Upper lobe of left lung (tissue), 6 donors: ENCODE measurements at regions not wholly inside any gene's neighbourhood (a gene's known extent, or its start where the extent isn't known, plus 50 kb on each side); places are given as distances from the start of the nearest gene placed in this dataset.

ENCODE experiments used
- ATAC-seq, 2 donors: fragments of 200-7000 bp; cut with Tn5 transposase; one replicate each; pipeline ENCODE4 v1.9.1; 2022; ENCODE audit warnings: mild to moderate bottlenecking in 2 of 2, moderate library complexity in 2 of 2; ENCODE audit not compliant: low FRiP score in 2 of 2
- DNase-seq, 2 donors: peaks; one replicate each; pipeline ENCODE4 v3.0.0-alpha.2; 2019 to 2020
- H3K27ac ChIP-seq, 4 donors: fragments of 200-600 bp; sonication (generic); one replicate each; pipeline ENCODE4 v1.5.1; 2016 to 2019
- H3K27me3 ChIP-seq, 4 donors: fragments of 200-600 bp; sonication (generic); one replicate each; pipeline ENCODE4 v1.5.1; 2017 to 2019
- H3K36me3 ChIP-seq, 4 donors: fragments of 200-600 bp; sonication (generic); one replicate each; pipeline ENCODE4 v1.5.1; 2016 to 2019
- H3K4me1 ChIP-seq, 4 donors: fragments of 200-600 bp; sonication (generic); one replicate each; pipeline ENCODE4 v1.5.1; 2018 to 2019
- H3K4me3 ChIP-seq, 4 donors: fragments of 200-600 bp; sonication (generic); one replicate each; pipeline ENCODE4 v1.5.1; 2017 to 2019; ENCODE audit warnings: mild to moderate bottlenecking in 2 of 4, moderate library complexity in 1 of 4
- H3K9me3 ChIP-seq, 4 donors: fragments of 200-600 bp; sonication (generic); one replicate each; pipeline ENCODE4 v1.5.1; 2018 to 2019
- CTCF ChIP-seq, 6 experiments: fragments of 450-650 bp in 4 of 6; fragments of 200-600 bp in 2 of 6; sonication (generic) in 2 of 6; IDR thresholded peaks; one replicate each; pipeline ENCODE4 v1.5.1; 2016 to 2019; ENCODE audit warnings: antibody characterized with exemption in 6 of 6
- EP300 ChIP-seq, 4 donors: sonication (generic); formaldehyde crosslinking; IDR thresholded peaks; one replicate each; pipeline ENCODE4 v1.5.1; 2017; ENCODE audit warnings: antibody characterized with exemption in 4 of 4, control low read depth in 2 of 4
- POLR2A ChIP-seq, 4 donors: fragments of 450-650 bp; IDR thresholded peaks; one replicate each; pipeline ENCODE4 v1.5.1; 2016 to 2017; ENCODE audit warnings: antibody characterized with exemption in 4 of 4, mild to moderate bottlenecking in 2 of 4
- POLR2AphosphoS5 ChIP-seq, 2 donors: sonication (generic); formaldehyde crosslinking; IDR thresholded peaks; one replicate each; pipeline ENCODE4 v1.5.1; 2017; ENCODE audit warnings: antibody characterized with exemption in 2 of 2
- WGBS, 2 donors: methylation state at CpG; one replicate each; pipeline ENCODE4 v1.1.5; 2017 to 2018; 5-methylcytosine and 5-hydroxymethylcytosine counted together
- donor health status: DM: no; HTN: no; CAD: no; lungs with moderate emphysema.
- donor health status: DM: no; HTN: yes; CAD: no; lungs with severe emphysema.

GRCh38 chr5:100432741-100433140 is 102.4 kb upstream of the FAM174A start:
- no peak overlapping the region for H3K27ac ChIP-seq
- DNase-seq, result no peak
- ATAC-seq, result no peak
- 78 to 97% methylated on average over 1 of the region's 1 CpG for WGBS, 2 donors
- H3K27me3 ChIP-seq, result no peaks in the 10 kb centered on the region
- H3K36me3 ChIP-seq, result no peaks in the 10 kb centered on the region
- TF ChIP-seq POLR2A (IDR thresholded peaks at IDR 0.05) (no peak), CTCF (IDR thresholded peaks at IDR 0.05) (no peak), EP300 (IDR thresholded peaks at IDR 0.05) (no peak), POLR2AphosphoS5 (IDR thresholded peaks at IDR 0.05) (no peak)
- H3K4me1 ChIP-seq, result no peaks in the 10 kb centered on the region
- H3K9me3 ChIP-seq, result no peaks in the 10 kb centered on the region
- no peak overlapping the region for H3K4me3 ChIP-seq

GRCh38 chr5:100430268-100431195 is 104.6 kb upstream of the FAM174A start:
- 38 to 41% methylated on average over 4 of the region's 4 CpGs for WGBS, 2 donors
- Histone ChIP-seq H3K4me1 (no peaks in the 10 kb centered on the region), H3K27me3 (no peaks in the 10 kb centered on the region), H3K9me3 (peaks cover 0 to 2% (median under 1%) of the 10 kb centered on the region in 4 donors), H3K4me3 (no peak overlapping the region), H3K27ac (no peak overlapping the region), H3K36me3 (no peaks in the 10 kb centered on the region)
- peak in 1 of 2 donors; percentile 56 for DNase-seq
- TF ChIP-seq CTCF (IDR thresholded peaks at IDR 0.05) (peak in 5 of 6 experiments; percentile 45 to 77 (median 57)), POLR2AphosphoS5 (IDR thresholded peaks at IDR 0.05) (no peak)
- ATAC-seq, result peak in 1 of 2 donors; percentile 57

- H3K4me3 ChIP-seq, result no peak overlapping the region
- H3K4me1 ChIP-seq, result no peaks in the 10 kb centered on the region
- H3K36me3 ChIP-seq, result no peaks in the 10 kb centered on the region
- WGBS, 2 donors, result 92 to 97% methylated on average over 4 of the region's 4 CpGs
- peaks cover 0 to 17% (median 13%) of the 10 kb centered on the region in 4 donors for H3K9me3 ChIP-seq
- no peak overlapping the region for H3K27ac ChIP-seq
- TF ChIP-seq CTCF (IDR thresholded peaks at IDR 0.05), result no peak
- TF ChIP-seq POLR2A (IDR thresholded peaks at IDR 0.05), result no peak
- no peak for TF ChIP-seq EP300 (IDR thresholded peaks at IDR 0.05)
- H3K27me3 ChIP-seq, result no peaks in the 10 kb centered on the region
- ATAC-seq, result no peak
- no peak for DNase-seq
Measured at GRCh38 chr5:100424787-100425186, 110.4 kb upstream of the FAM174A start.

GRCh38 chr5:100424017-100424416 is 111.2 kb upstream of the FAM174A start:
- Histone ChIP-seq H3K4me1 (no peaks in the 10 kb centered on the region), H3K36me3 (no peaks in the 10 kb centered on the region), H3K9me3 (peaks cover 0 to 17% (median 13%) of the 10 kb centered on the region in 4 donors), H3K27me3 (no peaks in the 10 kb centered on the region), H3K27ac (no peak overlapping the region), H3K4me3 (no peak overlapping the region)
- DNase-seq, result no peak
- no peak for ATAC-seq
- TF ChIP-seq POLR2A (IDR thresholded peaks at IDR 0.05) (no peak), EP300 (IDR thresholded peaks at IDR 0.05) (no peak), CTCF (IDR thresholded peaks at IDR 0.05) (no peak), POLR2AphosphoS5 (IDR thresholded peaks at IDR 0.05) (no peak)
- WGBS, 2 donors, result 67 to 88% methylated on average over 1 of the region's 4 CpGs

- H3K27ac ChIP-seq, result no peak overlapping the region
- H3K4me1 ChIP-seq, result no peaks in the 10 kb centered on the region
- ATAC-seq (no peak), DNase-seq (no peak)
- H3K27me3 ChIP-seq, result no peaks in the 10 kb centered on the region
- WGBS, 2 donors, result 75 to 85% methylated on average over 5 of the region's 5 CpGs
- no peak overlapping the region for H3K4me3 ChIP-seq
- no peaks in the 10 kb centered on the region for H3K36me3 ChIP-seq
- H3K9me3 ChIP-seq, result peaks cover 0 to 17% (median 13%) of the 10 kb centered on the region in 4 donors
- no peak for TF ChIP-seq POLR2AphosphoS5 (IDR thresholded peaks at IDR 0.05)
Measured at GRCh38 chr5:100423330-100423729, 111.8 kb upstream of the FAM174A start.
